ENCODE measurements at regions not wholly inside any gene's neighbourhood (a gene's known extent, or its start where the extent isn't known, plus 50 kb on each side); places are given as distances from the start of the nearest gene placed in this dataset.

DNA sequence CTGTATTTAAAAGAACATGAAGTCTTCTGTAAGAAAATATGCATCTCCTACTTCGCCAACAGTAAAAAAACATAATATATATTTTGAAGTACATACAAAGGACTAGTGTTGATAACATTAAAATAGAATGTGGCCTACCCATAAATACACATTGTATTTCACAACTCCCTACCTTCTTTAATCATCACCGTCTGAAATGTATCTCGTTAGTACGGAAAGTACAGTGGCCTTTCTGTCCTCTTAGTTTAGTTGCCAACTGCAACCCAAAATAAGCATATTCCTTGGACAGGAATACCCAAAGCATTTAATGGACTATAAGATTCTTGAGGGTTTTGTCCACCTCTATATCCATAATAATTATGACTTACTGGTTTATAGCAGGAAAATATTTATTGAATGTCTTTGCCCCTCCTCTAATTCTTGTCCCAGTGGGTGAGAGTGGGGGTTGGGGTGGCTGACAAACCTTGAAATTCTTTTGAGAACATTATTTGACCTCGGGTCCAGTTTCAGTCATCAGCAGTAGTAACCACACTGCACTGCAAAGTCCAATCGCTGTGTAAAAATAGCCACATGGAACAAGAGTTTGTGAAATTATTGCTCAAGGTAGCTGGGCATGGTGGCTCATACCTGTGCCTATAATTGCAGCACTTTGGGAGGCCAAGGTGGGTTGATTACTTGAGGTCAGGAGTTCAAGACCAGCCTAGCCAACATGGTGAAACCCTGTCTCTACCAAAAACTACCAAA is 474.5 kb downstream of the KLHL13 start:
- intact Hi-C loops (cut with DNase I; ENCODE audit: low total_unique reads) (no loop called here), in situ Hi-C loops (cut with MboI; ENCODE audit: low pct_ligation_motif_present in 1 of 4, low pct_unique_long_range_greater_than_20kb in 1 of 4, low sequenced_read_pairs in 3 of 4) (no loop called here)
- no peaks in the 10 kb centered on the region for H3K9me3 ChIP-seq
- no peaks in the 10 kb centered on the region for H3K4me1 ChIP-seq
- WGBS, 2 donors (ENCODE audit: low coverage in 1 of 2), result 78% methylated on average over 6 of the region's 6 CpGs; no CpG with 5 or more reads in 1 of the 2 donors
- TF ChIP-seq, protein P1, sequence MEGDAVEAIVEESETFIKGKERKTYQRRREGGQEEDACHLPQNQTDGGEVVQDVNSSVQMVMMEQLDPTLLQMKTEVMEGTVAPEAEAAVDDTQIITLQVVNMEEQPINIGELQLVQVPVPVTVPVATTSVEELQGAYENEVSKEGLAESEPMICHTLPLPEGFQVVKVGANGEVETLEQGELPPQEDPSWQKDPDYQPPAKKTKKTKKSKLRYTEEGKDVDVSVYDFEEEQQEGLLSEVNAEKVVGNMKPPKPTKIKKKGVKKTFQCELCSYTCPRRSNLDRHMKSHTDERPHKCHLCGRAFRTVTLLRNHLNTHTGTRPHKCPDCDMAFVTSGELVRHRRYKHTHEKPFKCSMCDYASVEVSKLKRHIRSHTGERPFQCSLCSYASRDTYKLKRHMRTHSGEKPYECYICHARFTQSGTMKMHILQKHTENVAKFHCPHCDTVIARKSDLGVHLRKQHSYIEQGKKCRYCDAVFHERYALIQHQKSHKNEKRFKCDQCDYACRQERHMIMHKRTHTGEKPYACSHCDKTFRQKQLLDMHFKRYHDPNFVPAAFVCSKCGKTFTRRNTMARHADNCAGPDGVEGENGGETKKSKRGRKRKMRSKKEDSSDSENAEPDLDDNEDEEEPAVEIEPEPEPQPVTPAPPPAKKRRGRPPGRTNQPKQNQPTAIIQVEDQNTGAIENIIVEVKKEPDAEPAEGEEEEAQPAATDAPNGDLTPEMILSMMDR (IDR thresholded peaks at IDR 0.05), result no peak
- TF ChIP-seq POLR2AphosphoS5 (IDR thresholded peaks at IDR 0.05) (no peak), POLR2A (IDR thresholded peaks at IDR 0.05) (no peak), EP300 (IDR thresholded peaks at IDR 0.05; ENCODE audit: low read depth) (no peak)
- DNase-seq, result no peak
- no peaks in the 10 kb centered on the region for H3K27me3 ChIP-seq
- H3K27ac ChIP-seq, result no peak overlapping the region
- no peak overlapping the region for H3K4me3 ChIP-seq
- H3K36me3 ChIP-seq, result no peaks in the 10 kb centered on the region

DNA sequence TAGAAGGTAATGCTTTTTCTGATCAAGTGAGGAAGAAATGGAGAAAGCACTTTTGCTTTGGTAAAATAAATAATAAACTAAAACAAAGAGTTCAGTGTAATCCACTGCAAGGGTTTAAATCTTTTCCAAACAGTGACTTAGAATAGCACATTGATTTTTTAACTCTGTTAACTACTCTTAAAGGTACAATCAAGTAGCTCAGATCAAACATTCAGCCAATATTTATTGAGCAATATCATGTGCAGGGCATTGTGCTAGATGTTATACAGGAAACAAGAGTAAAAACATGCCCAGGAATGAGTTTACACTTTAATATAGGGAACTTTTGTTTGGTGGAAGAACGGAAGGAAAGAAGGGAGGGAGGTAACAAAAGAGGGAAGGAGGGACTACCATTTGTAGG is 479.8 kb downstream of the KLHL13 start:
- Histone ChIP-seq H3K4me3 (no peak overlapping the region), H3K4me1 (no peaks in the 10 kb centered on the region), H3K9me3 (no peaks in the 10 kb centered on the region), H3K27me3 (no peaks in the 10 kb centered on the region), H3K27ac (no peak overlapping the region), H3K36me3 (no peaks in the 10 kb centered on the region)
- no peak for DNase-seq
- intact Hi-C loops (cut with DNase I; ENCODE audit: low total_unique reads), result no loop called here
- TF ChIP-seq POLR2AphosphoS5 (IDR thresholded peaks at IDR 0.05) (no peak), POLR2A (IDR thresholded peaks at IDR 0.05) (no peak), EP300 (IDR thresholded peaks at IDR 0.05; ENCODE audit: low read depth) (no peak)
- TF ChIP-seq, protein P1 (IDR thresholded peaks at IDR 0.05), result no peak
- WGBS, 2 donors (ENCODE audit: low coverage in 1 of 2), result 39 to 60% methylated on average over 1 of the region's 1 CpG
- in situ Hi-C loops (cut with MboI; ENCODE audit: low pct_ligation_motif_present in 1 of 4, low pct_unique_long_range_greater_than_20kb in 1 of 4, low sequenced_read_pairs in 3 of 4), result no loop called here

DNA sequence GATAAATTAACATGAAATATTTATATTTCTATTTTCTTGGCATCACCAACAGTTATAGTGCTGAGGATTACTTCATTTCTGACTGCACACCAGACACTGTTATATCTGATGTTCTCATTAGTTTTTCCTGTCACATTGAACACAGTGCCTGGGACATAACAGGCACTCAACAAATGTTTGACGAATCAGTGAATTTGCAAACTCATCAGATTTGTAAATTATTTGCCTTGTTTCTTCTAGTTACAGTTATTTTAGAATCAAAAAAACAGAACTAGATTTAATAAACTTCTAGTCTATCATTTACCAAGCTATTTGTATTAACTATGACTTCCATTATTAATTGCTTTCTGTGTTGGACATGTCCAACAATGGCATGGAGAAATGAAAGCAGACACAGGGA is 483.3 kb downstream of the KLHL13 start:
- 57 to 100% methylated on average over 1 of the region's 1 CpG for WGBS, 2 donors (ENCODE audit: low coverage in 1 of 2)
- in situ Hi-C loops (cut with MboI; ENCODE audit: low pct_ligation_motif_present in 1 of 4, low pct_unique_long_range_greater_than_20kb in 1 of 4, low sequenced_read_pairs in 3 of 4), result no loop called here
- no peak overlapping the region for H3K4me3 ChIP-seq
- intact Hi-C loops (cut with DNase I; ENCODE audit: low total_unique reads), result no loop called here
- no peaks in the 10 kb centered on the region for H3K4me1 ChIP-seq
- no peak for DNase-seq
- H3K36me3 ChIP-seq, result no peaks in the 10 kb centered on the region
- H3K27ac ChIP-seq, result no peak overlapping the region
- H3K9me3 ChIP-seq, result no peaks in the 10 kb centered on the region
- TF ChIP-seq EP300 (IDR thresholded peaks at IDR 0.05; ENCODE audit: low read depth) (no peak), POLR2A (IDR thresholded peaks at IDR 0.05) (no peak)
- H3K27me3 ChIP-seq, result no peaks in the 10 kb centered on the region

DNA sequence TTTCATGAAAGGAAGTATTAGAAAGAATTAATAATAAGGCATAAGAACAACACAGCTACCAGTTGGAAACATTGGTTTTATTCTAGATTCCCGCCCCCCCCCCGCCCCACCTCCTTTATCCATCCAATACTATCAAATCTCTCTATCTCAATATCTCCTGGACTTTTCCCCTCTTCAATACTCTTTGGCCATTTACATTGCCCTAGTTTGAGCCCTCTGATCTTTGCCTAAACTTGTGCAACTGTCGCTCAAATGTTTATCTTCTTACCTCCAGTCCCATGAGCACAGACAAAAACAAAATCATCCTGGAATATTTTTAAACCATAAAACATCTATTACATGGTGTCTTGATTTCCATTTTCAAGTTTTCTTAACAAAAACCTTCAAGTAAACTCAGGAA is 488.2 kb downstream of the KLHL13 start:
- H3K36me3 ChIP-seq, result no peaks in the 10 kb centered on the region
- intact Hi-C loops (cut with DNase I; ENCODE audit: low total_unique reads), result no loop called here
- in situ Hi-C loops (cut with MboI; ENCODE audit: low pct_ligation_motif_present in 1 of 4, low pct_unique_long_range_greater_than_20kb in 1 of 4, low sequenced_read_pairs in 3 of 4), result no loop called here
- no peak overlapping the region for H3K4me3 ChIP-seq
- H3K9me3 ChIP-seq, result no peaks in the 10 kb centered on the region
- WGBS, 2 donors (ENCODE audit: low coverage in 1 of 2), result 59% methylated on average over 3 of the region's 3 CpGs; no CpG with 5 or more reads in 1 of the 2 donors
- no peaks in the 10 kb centered on the region for H3K4me1 ChIP-seq
- TF ChIP-seq, protein P1 (IDR thresholded peaks at IDR 0.05), result no peak
- no peak for TF ChIP-seq EP300 (IDR thresholded peaks at IDR 0.05; ENCODE audit: low read depth)
- no peak for TF ChIP-seq POLR2AphosphoS5 (IDR thresholded peaks at IDR 0.05)
- no peak for TF ChIP-seq POLR2A (IDR thresholded peaks at IDR 0.05)
- no peak for DNase-seq
- no peak overlapping the region for H3K27ac ChIP-seq
- no peaks in the 10 kb centered on the region for H3K27me3 ChIP-seq

DNA sequence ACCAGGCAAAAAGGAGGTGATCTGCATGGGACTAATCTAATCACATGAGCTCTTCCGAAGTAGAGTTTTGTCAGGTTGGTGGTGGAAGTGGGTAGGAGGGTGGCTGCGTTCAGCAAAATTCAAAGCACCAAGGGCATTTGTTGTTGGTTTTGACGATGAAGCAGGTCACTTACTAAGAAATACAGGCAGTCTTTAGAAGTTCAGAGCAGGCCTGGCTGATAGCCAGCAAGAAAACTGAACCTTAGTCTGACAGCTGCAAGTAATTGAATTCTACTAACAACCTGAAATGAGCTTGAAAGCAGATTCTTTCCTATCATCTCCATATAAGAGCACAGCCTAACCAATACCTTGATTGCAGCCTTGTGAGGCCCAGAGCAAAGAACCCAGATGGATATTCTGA is 505.8 kb downstream of the KLHL13 start:
- in situ Hi-C loops (cut with MboI; ENCODE audit: low pct_ligation_motif_present in 1 of 4, low pct_unique_long_range_greater_than_20kb in 1 of 4, low sequenced_read_pairs in 3 of 4), result no loop called here
- no peak for DNase-seq
- 79% methylated on average over 3 of the region's 3 CpGs; no CpG with 5 or more reads in 1 of the 2 donors for WGBS, 2 donors (ENCODE audit: low coverage in 1 of 2)

More for the DNA sequence above, 505.8 kb downstream of the KLHL13 start:
- no peaks in the 10 kb centered on the region for H3K4me1 ChIP-seq
- intact Hi-C loops (cut with DNase I; ENCODE audit: low total_unique reads), result no loop called here
- TF ChIP-seq, protein P1 (IDR thresholded peaks at IDR 0.05), result no peak
- TF ChIP-seq EP300 (IDR thresholded peaks at IDR 0.05; ENCODE audit: low read depth) (no peak), POLR2AphosphoS5 (IDR thresholded peaks at IDR 0.05) (no peak), POLR2A (IDR thresholded peaks at IDR 0.05) (no peak)
- no peak overlapping the region for H3K27ac ChIP-seq
- H3K36me3 ChIP-seq, result no peaks in the 10 kb centered on the region
- no peaks in the 10 kb centered on the region for H3K9me3 ChIP-seq
- H3K27me3 ChIP-seq, result no peaks in the 10 kb centered on the region
- H3K4me3 ChIP-seq, result no peak overlapping the region
